Right atrium auricular region (tissue), 2 donors: ENCODE measurements at regions not wholly inside any gene's neighbourhood (a gene's known extent, or its start where the extent isn't known, plus 50 kb on each side); places are given as distances from the start of the nearest gene placed in this dataset.

ENCODE experiments used
- DNase-seq: peaks from one replicate; pipeline ENCODE4 v3.0.0-alpha.2; 2019; ENCODE audit warnings: low spot score
- H3K27ac ChIP-seq, 2 donors: fragments of 200-600 bp; sonication (generic); 1 replicate in 1 of 2; 2 replicates in 1 of 2; pipeline ENCODE4 v1.5.1; 2016 to 2019
- H3K27me3 ChIP-seq, 2 donors: fragments of 200-600 bp; sonication (generic); one replicate each; pipeline versions ENCODE4 v1.5.1 to v1.6.0; 2017 to 2019
- H3K36me3 ChIP-seq: fragments of 200-600 bp; sonication (generic); one replicate; pipeline ENCODE4 v1.5.1; 2016
- H3K4me1 ChIP-seq, 2 donors: fragments of 200-600 bp; sonication (generic); one replicate each; pipeline versions ENCODE4 v1.5.1 to v1.6.0; 2017 to 2019
- H3K4me3 ChIP-seq, 2 donors: fragments of 200-600 bp; sonication (generic); 1 replicate in 1 of 2; 2 replicates in 1 of 2; pipeline ENCODE4 v1.5.1; 2017 to 2019; ENCODE audit warnings: mild to moderate bottlenecking in 1 of 2, moderate library complexity in 1 of 2
- H3K9me3 ChIP-seq, 2 donors: fragments of 200-600 bp; sonication (generic); one replicate each; pipeline ENCODE4 v1.5.1; 2019
- TF ChIP-seq, protein P1 (sequence below), 2 donors: fragments of 200-600 bp; sonication (generic); IDR thresholded peaks; one replicate each; pipeline ENCODE4 v1.5.1; 2019; ENCODE audit warnings: antibody characterized with exemption in 2 of 2

DNA sequence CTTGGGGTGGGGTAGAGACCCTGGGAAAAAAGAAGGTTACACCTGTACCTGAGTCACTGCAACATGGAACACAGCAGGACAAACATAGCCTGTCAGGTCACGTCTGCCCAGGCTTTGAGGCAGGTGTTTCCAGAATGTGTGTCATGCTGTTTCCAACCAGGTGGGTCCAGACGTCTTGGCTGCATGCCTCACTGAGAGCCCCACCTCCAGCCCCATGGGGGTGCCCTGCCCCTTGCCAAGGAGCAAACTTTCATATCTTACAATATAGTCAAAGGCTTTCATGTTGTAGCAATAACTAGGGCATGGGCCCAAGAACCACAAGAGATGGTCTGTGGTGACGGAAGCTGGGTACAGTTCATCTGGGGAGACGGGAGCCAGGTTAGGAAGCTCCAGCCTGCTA lies 499.7 kb downstream of the BCL11A start:
- Histone ChIP-seq H3K27ac (peak overlapping the region in 1 of 2 donors; percentile 68), H3K4me3 (no peak overlapping the region), H3K36me3 (no peaks in the 10 kb centered on the region), H3K4me1 (peaks cover 0 to 4% of the 10 kb centered on the region in 2 donors), H3K9me3 (no peaks in the 10 kb centered on the region), H3K27me3 (no peaks in the 10 kb centered on the region)
- TF ChIP-seq, protein P1, sequence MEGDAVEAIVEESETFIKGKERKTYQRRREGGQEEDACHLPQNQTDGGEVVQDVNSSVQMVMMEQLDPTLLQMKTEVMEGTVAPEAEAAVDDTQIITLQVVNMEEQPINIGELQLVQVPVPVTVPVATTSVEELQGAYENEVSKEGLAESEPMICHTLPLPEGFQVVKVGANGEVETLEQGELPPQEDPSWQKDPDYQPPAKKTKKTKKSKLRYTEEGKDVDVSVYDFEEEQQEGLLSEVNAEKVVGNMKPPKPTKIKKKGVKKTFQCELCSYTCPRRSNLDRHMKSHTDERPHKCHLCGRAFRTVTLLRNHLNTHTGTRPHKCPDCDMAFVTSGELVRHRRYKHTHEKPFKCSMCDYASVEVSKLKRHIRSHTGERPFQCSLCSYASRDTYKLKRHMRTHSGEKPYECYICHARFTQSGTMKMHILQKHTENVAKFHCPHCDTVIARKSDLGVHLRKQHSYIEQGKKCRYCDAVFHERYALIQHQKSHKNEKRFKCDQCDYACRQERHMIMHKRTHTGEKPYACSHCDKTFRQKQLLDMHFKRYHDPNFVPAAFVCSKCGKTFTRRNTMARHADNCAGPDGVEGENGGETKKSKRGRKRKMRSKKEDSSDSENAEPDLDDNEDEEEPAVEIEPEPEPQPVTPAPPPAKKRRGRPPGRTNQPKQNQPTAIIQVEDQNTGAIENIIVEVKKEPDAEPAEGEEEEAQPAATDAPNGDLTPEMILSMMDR (IDR thresholded peaks at IDR 0.05), result no peak
- DNase-seq, result no peak

DNA sequence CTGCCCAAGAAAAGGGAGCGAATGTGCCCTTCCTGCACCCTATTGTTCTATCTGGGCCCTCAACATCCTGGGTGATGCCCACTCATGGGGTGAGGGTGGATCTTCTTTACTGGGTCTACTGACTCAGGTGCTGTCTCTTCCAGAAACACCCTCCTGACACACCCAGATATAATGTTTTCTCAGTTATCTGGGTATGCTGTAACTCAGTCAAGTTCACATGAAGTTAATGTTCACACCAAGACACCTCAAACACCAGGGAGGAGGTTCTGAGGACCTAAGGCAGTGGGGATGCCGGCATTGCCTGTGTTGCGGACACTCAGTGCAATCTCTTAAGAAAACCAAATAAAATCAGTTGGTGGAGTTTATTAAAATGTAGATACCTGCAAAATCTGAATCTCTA lies 500.9 kb downstream of the BCL11A start:
- no peaks in the 10 kb centered on the region for H3K27me3 ChIP-seq
- no peaks in the 10 kb centered on the region for H3K9me3 ChIP-seq
- no peaks in the 10 kb centered on the region for H3K36me3 ChIP-seq
- H3K27ac ChIP-seq, result no peak overlapping the region
- H3K4me1 ChIP-seq, result peaks cover 0 to 14% of the 10 kb centered on the region in 2 donors
- H3K4me3 ChIP-seq, result no peak overlapping the region
- TF ChIP-seq, protein P1 (IDR thresholded peaks at IDR 0.05), result no peak
- DNase-seq, result no peak

DNA sequence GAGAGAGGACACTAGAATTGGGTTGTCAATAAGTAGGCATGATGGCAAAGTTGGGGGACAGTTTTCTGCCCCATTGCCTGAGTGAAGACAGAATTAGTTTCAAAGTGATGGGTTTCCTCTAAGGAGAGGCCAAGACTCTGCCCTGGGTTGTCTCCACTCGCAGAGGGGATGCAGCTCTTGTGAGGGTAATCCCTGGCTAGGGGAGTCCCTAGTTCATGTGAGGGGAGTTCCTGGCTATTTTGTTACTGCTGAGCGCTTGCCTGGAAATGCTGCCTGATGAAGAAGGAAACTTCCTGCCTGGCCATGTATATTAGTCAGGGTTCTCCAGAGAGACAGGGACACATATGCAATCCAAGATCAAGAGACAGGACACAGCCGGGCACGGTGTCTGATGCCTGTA lies 501.5 kb downstream of the BCL11A start:
- no peaks in the 10 kb centered on the region for H3K27me3 ChIP-seq

DNA sequence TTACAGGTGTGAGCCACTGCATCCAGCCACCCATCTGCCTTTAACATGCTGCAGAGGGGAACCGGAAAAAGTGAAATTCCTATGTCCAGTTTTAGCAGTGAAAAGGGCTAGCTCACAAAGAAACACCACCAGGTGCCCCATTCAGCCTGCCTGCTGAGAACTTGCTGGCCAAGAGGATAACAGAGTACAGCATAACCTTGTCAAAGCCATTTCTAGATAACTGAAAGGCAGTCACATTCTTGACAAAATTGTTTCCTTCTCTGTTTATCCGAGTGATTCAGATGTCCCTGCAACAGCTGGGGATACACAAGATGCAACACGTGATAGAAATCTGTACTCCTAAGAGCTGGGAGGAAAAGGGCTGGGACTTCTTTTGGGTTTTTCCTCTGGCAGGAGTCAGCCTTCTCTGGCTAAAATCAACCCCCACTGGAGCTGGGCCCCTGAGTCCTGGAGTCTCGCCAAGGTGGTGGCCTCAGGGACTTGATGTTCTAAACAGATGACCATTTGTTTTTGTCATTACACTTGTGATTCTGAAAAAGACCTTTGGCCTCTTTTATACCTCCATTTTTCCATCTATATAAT lies 505.4 kb downstream of the BCL11A start:
- Histone ChIP-seq H3K36me3 (no peaks in the 10 kb centered on the region), H3K4me3 (no peak overlapping the region), H3K27me3 (no peaks in the 10 kb centered on the region), H3K9me3 (no peaks in the 10 kb centered on the region), H3K27ac (peak overlapping the region in 1 of 2 donors; percentile 29), H3K4me1 (peaks cover 0 to 17% of the 10 kb centered on the region in 2 donors)
- TF ChIP-seq, protein P1 (IDR thresholded peaks at IDR 0.05), result no peak
- no peak for DNase-seq

More for the DNA sequence above, 501.5 kb downstream of the BCL11A start:
- Histone ChIP-seq H3K27ac (no peak overlapping the region), H3K4me3 (no peak overlapping the region), H3K9me3 (no peaks in the 10 kb centered on the region), H3K36me3 (no peaks in the 10 kb centered on the region), H3K4me1 (peaks cover 0 to 21% of the 10 kb centered on the region in 2 donors)
- DNase-seq, result no peak
- TF ChIP-seq, protein P1 (IDR thresholded peaks at IDR 0.05), result no peak

DNA sequence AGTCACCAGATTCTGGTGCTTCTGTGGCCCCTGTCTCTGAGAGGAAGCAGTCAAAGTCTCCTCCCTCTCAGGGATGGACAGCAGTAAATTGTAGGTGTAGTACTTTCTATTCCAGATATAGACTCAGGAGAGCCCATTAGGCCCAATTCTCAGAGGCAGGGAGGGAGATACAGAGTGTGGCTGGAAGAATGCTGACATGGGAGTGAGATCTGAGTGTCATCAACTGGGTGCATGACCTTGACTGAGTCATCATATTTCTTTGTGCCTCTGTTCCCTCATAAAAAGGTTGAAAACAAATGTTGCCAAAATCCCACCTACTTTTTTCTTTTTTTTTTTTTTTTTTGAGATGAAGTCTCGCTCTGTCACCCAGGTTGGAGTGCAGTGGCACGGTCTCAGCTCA lies 506.1 kb downstream of the BCL11A start:
- peak overlapping the region in 1 of 2 donors; percentile 29 for H3K27ac ChIP-seq
- no peak for DNase-seq
- no peaks in the 10 kb centered on the region for H3K36me3 ChIP-seq
- TF ChIP-seq, protein P1 (IDR thresholded peaks at IDR 0.05), result no peak
- H3K27me3 ChIP-seq, result no peaks in the 10 kb centered on the region
- H3K4me1 ChIP-seq, result peaks cover 0 to 17% of the 10 kb centered on the region in 2 donors
- H3K9me3 ChIP-seq, result no peaks in the 10 kb centered on the region
- no peak overlapping the region for H3K4me3 ChIP-seq

DNA sequence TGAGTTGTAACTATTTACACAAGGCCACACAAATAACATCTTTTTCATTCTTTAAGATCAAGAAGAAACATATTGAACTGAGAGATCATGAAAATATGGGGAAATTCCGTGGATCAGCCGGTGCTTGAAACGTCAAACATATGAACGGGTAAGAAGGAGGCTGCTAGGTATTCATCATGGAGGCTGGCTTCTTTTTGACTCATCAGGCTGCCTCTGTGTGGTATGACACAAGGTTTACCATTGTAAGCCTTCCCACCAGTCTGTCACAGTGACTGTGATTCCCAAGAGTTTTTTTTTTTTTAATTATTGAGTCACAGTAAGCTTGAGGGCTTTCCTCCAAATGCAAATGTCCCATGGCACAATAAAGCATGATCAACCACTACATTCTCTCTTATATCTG lies 506.9 kb downstream of the BCL11A start:
- Histone ChIP-seq H3K36me3 (no peaks in the 10 kb centered on the region), H3K4me3 (no peak overlapping the region)
- TF ChIP-seq, protein P1 (IDR thresholded peaks at IDR 0.05), result no peak

More for the DNA sequence above, 506.9 kb downstream of the BCL11A start:
- Histone ChIP-seq H3K27me3 (no peaks in the 10 kb centered on the region), H3K27ac (no peak overlapping the region), H3K9me3 (no peaks in the 10 kb centered on the region), H3K4me1 (peaks cover 0 to 17% of the 10 kb centered on the region in 2 donors)
- no peak for DNase-seq
